ENCODE measurements at regions not wholly inside any gene's neighbourhood (a gene's known extent, or its start where the extent isn't known, plus 50 kb on each side); places are given as distances from the start of the nearest gene placed in this dataset.

DNA sequence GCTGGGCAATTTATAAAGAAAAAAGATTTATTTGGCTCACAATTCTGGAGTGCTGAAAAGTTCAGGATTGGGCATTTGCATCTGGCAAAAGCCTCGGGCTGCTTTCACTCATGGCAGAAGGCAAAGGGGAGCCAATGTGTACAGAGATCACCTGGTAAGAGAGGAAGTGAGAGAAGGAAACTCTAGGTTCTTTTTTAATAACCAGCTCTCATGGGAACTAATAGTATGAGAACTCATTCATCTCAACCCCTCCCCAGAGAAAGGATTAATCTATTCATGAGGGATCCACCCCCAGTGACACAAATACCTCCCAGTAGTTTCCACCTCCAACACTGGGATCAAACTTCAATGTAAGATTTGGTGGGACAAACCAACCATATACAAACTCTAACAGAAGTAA, 129.0 kb downstream of the EVA1A start:
- TF ChIP-seq, protein P1, sequence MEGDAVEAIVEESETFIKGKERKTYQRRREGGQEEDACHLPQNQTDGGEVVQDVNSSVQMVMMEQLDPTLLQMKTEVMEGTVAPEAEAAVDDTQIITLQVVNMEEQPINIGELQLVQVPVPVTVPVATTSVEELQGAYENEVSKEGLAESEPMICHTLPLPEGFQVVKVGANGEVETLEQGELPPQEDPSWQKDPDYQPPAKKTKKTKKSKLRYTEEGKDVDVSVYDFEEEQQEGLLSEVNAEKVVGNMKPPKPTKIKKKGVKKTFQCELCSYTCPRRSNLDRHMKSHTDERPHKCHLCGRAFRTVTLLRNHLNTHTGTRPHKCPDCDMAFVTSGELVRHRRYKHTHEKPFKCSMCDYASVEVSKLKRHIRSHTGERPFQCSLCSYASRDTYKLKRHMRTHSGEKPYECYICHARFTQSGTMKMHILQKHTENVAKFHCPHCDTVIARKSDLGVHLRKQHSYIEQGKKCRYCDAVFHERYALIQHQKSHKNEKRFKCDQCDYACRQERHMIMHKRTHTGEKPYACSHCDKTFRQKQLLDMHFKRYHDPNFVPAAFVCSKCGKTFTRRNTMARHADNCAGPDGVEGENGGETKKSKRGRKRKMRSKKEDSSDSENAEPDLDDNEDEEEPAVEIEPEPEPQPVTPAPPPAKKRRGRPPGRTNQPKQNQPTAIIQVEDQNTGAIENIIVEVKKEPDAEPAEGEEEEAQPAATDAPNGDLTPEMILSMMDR (IDR thresholded peaks at IDR 0.05) = no peak
- no peak for TF ChIP-seq HDAC2 (IDR thresholded peaks at IDR 0.05)
